ENCODE measurements at regions not wholly inside any gene's neighbourhood (a gene's known extent, or its start where the extent isn't known, plus 50 kb on each side); places are given as distances from the start of the nearest gene placed in this dataset.

- Histone ChIP-seq H3K9me3 (ENCODE audit: control insufficient read depth, low read length) (no peaks in the 10 kb centered on the region), H3K36me3 (ENCODE audit: control insufficient read depth, insufficient read depth, low read length) (no peaks in the 10 kb centered on the region), H3K4me3 (ENCODE audit: insufficient read depth, low read depth, low read length) (no peak overlapping the region), H3K4me1 (ENCODE audit: control insufficient read depth, insufficient read depth, low read length) (peaks cover 13% of the 10 kb centered on the region), H3K27ac (ENCODE audit: insufficient read depth, low read depth, low read length, poor library complexity, severe bottlenecking) (peak overlapping the region; percentile 46), H3K27me3 (ENCODE audit: control insufficient read depth, insufficient read depth, low read length, poor library complexity, severe bottlenecking) (no peaks in the 10 kb centered on the region)
- 81 to 100% methylated on average over 1 of the region's 1 CpG for WGBS, 2 experiments
Observed at GRCh38 chr7:86975449-86975848, 84.0 kb downstream of the ELAPOR2 start.

GRCh38 chr7:86972072-86972471 lies 87.4 kb downstream of the ELAPOR2 start:
- Histone ChIP-seq H3K9me3 (ENCODE audit: control insufficient read depth, low read length) (no peaks in the 10 kb centered on the region), H3K27ac (ENCODE audit: insufficient read depth, low read depth, low read length, poor library complexity, severe bottlenecking) (no peak overlapping the region), H3K36me3 (ENCODE audit: control insufficient read depth, insufficient read depth, low read length) (no peaks in the 10 kb centered on the region), H3K4me1 (ENCODE audit: control insufficient read depth, insufficient read depth, low read length) (peaks cover 13% of the 10 kb centered on the region), H3K27me3 (ENCODE audit: control insufficient read depth, insufficient read depth, low read length, poor library complexity, severe bottlenecking) (no peaks in the 10 kb centered on the region), H3K4me3 (ENCODE audit: insufficient read depth, low read depth, low read length) (no peak overlapping the region)
- 90% methylated on average over 2 of the region's 2 CpGs for WGBS, 2 experiments

- no peak overlapping the region for H3K4me3 ChIP-seq (ENCODE audit: insufficient read depth, low read depth, low read length)
- no peaks in the 10 kb centered on the region for H3K36me3 ChIP-seq (ENCODE audit: control insufficient read depth, insufficient read depth, low read length)
- no peak overlapping the region for H3K27ac ChIP-seq (ENCODE audit: insufficient read depth, low read depth, low read length, poor library complexity, severe bottlenecking)
- no peaks in the 10 kb centered on the region for H3K27me3 ChIP-seq (ENCODE audit: control insufficient read depth, insufficient read depth, low read length, poor library complexity, severe bottlenecking)
- no peaks in the 10 kb centered on the region for H3K9me3 ChIP-seq (ENCODE audit: control insufficient read depth, low read length)
- WGBS, 2 experiments: 93 to 100% methylated on average over 2 of the region's 2 CpGs
- peaks cover 11% of the 10 kb centered on the region for H3K4me1 ChIP-seq (ENCODE audit: control insufficient read depth, insufficient read depth, low read length)
Observed at GRCh38 chr7:86970986-86971385, 88.5 kb downstream of the ELAPOR2 start.

- H3K27me3 ChIP-seq (ENCODE audit: control insufficient read depth, insufficient read depth, low read length, poor library complexity, severe bottlenecking): no peaks in the 10 kb centered on the region
- H3K4me1 ChIP-seq (ENCODE audit: control insufficient read depth, insufficient read depth, low read length): peaks cover 11% of the 10 kb centered on the region
- H3K36me3 ChIP-seq (ENCODE audit: control insufficient read depth, insufficient read depth, low read length): no peaks in the 10 kb centered on the region
- no peak overlapping the region for H3K4me3 ChIP-seq (ENCODE audit: insufficient read depth, low read depth, low read length)
- no peak overlapping the region for H3K27ac ChIP-seq (ENCODE audit: insufficient read depth, low read depth, low read length, poor library complexity, severe bottlenecking)
- no peaks in the 10 kb centered on the region for H3K9me3 ChIP-seq (ENCODE audit: control insufficient read depth, low read length)
- WGBS, 2 experiments: 91% methylated on average over 1 of the region's 1 CpG; no CpG with 5 or more reads in 1 of the 2 experiments
Observed at GRCh38 chr7:86970547-86970946, 88.9 kb downstream of the ELAPOR2 start.

- 93% methylated on average over 1 of the region's 1 CpG; no CpG with 5 or more reads in 1 of the 2 experiments for WGBS, 2 experiments
- no peak overlapping the region for H3K27ac ChIP-seq (ENCODE audit: insufficient read depth, low read depth, low read length, poor library complexity, severe bottlenecking)
- no peaks in the 10 kb centered on the region for H3K27me3 ChIP-seq (ENCODE audit: control insufficient read depth, insufficient read depth, low read length, poor library complexity, severe bottlenecking)
- no peaks in the 10 kb centered on the region for H3K9me3 ChIP-seq (ENCODE audit: control insufficient read depth, low read length)
- no peak overlapping the region for H3K4me3 ChIP-seq (ENCODE audit: insufficient read depth, low read depth, low read length)
- no peaks in the 10 kb centered on the region for H3K36me3 ChIP-seq (ENCODE audit: control insufficient read depth, insufficient read depth, low read length)
- peaks cover 15% of the 10 kb centered on the region for H3K4me1 ChIP-seq (ENCODE audit: control insufficient read depth, insufficient read depth, low read length)
Observed at GRCh38 chr7:86969865-86970264, 89.6 kb downstream of the ELAPOR2 start.

- H3K27ac ChIP-seq (ENCODE audit: insufficient read depth, low read depth, low read length, poor library complexity, severe bottlenecking): no peak overlapping the region
- no peak overlapping the region for H3K4me3 ChIP-seq (ENCODE audit: insufficient read depth, low read depth, low read length)
- H3K9me3 ChIP-seq (ENCODE audit: control insufficient read depth, low read length): no peaks in the 10 kb centered on the region
- H3K36me3 ChIP-seq (ENCODE audit: control insufficient read depth, insufficient read depth, low read length): no peaks in the 10 kb centered on the region
- H3K27me3 ChIP-seq (ENCODE audit: control insufficient read depth, insufficient read depth, low read length, poor library complexity, severe bottlenecking): no peaks in the 10 kb centered on the region
- peaks cover 27% of the 10 kb centered on the region for H3K4me1 ChIP-seq (ENCODE audit: control insufficient read depth, insufficient read depth, low read length)
Observed at GRCh38 chr7:86968618-86969017, 90.8 kb downstream of the ELAPOR2 start.

GRCh38 chr7:86966916-86967315 lies 92.5 kb downstream of the ELAPOR2 start:
- Histone ChIP-seq H3K4me1 (ENCODE audit: control insufficient read depth, insufficient read depth, low read length) (peaks cover 31% of the 10 kb centered on the region), H3K36me3 (ENCODE audit: control insufficient read depth, insufficient read depth, low read length) (no peaks in the 10 kb centered on the region), H3K27me3 (ENCODE audit: control insufficient read depth, insufficient read depth, low read length, poor library complexity, severe bottlenecking) (no peaks in the 10 kb centered on the region), H3K27ac (ENCODE audit: insufficient read depth, low read depth, low read length, poor library complexity, severe bottlenecking) (no peak overlapping the region), H3K4me3 (ENCODE audit: insufficient read depth, low read depth, low read length) (no peak overlapping the region), H3K9me3 (ENCODE audit: control insufficient read depth, low read length) (no peaks in the 10 kb centered on the region)
- 77 to 81% methylated on average over 1 to 2 of the region's 2 CpGs for WGBS, 2 experiments

- no peaks in the 10 kb centered on the region for H3K36me3 ChIP-seq (ENCODE audit: control insufficient read depth, insufficient read depth, low read length)
- H3K27me3 ChIP-seq (ENCODE audit: control insufficient read depth, insufficient read depth, low read length, poor library complexity, severe bottlenecking): no peaks in the 10 kb centered on the region
- no peaks in the 10 kb centered on the region for H3K9me3 ChIP-seq (ENCODE audit: control insufficient read depth, low read length)
- no peak overlapping the region for H3K4me3 ChIP-seq (ENCODE audit: insufficient read depth, low read depth, low read length)
- peaks cover 27% of the 10 kb centered on the region for H3K4me1 ChIP-seq (ENCODE audit: control insufficient read depth, insufficient read depth, low read length)
- H3K27ac ChIP-seq (ENCODE audit: insufficient read depth, low read depth, low read length, poor library complexity, severe bottlenecking): no peak overlapping the region
- 84 to 90% methylated on average over 2 of the region's 2 CpGs for WGBS, 2 experiments
Observed at GRCh38 chr7:86965727-86966120, 93.7 kb downstream of the ELAPOR2 start.

GRCh38 chr7:86964973-86965726 lies 94.3 kb downstream of the ELAPOR2 start:
- Histone ChIP-seq H3K27me3 (ENCODE audit: control insufficient read depth, insufficient read depth, low read length, poor library complexity, severe bottlenecking) (no peaks in the 10 kb centered on the region), H3K9me3 (ENCODE audit: control insufficient read depth, low read length) (no peaks in the 10 kb centered on the region), H3K4me1 (ENCODE audit: control insufficient read depth, insufficient read depth, low read length) (peaks cover 27% of the 10 kb centered on the region), H3K36me3 (ENCODE audit: control insufficient read depth, insufficient read depth, low read length) (no peaks in the 10 kb centered on the region), H3K27ac (ENCODE audit: insufficient read depth, low read depth, low read length, poor library complexity, severe bottlenecking) (no peak overlapping the region), H3K4me3 (ENCODE audit: insufficient read depth, low read depth, low read length) (no peak overlapping the region)
- 59 to 63% methylated on average over 3 of the region's 4 CpGs for WGBS, 2 experiments

- Histone ChIP-seq H3K9me3 (ENCODE audit: control insufficient read depth, low read length) (peaks cover 2% of the 10 kb centered on the region), H3K4me3 (ENCODE audit: insufficient read depth, low read depth, low read length) (no peak overlapping the region), H3K27ac (ENCODE audit: insufficient read depth, low read depth, low read length, poor library complexity, severe bottlenecking) (no peak overlapping the region), H3K4me1 (ENCODE audit: control insufficient read depth, insufficient read depth, low read length) (peaks cover 27% of the 10 kb centered on the region), H3K36me3 (ENCODE audit: control insufficient read depth, insufficient read depth, low read length) (no peaks in the 10 kb centered on the region), H3K27me3 (ENCODE audit: control insufficient read depth, insufficient read depth, low read length, poor library complexity, severe bottlenecking) (no peaks in the 10 kb centered on the region)
- WGBS, 2 experiments: 59 to 69% methylated on average over 2 of the region's 2 CpGs
Observed at GRCh38 chr7:86963599-86964230, 95.7 kb downstream of the ELAPOR2 start.
